HG03342 (cell line): ENCODE measurements at regions not wholly inside any gene's neighbourhood (a gene's known extent, or its start where the extent isn't known, plus 50 kb on each side); places are given as distances from the start of the nearest gene placed in this dataset.
A peak's percentile ranks its signal among the peaks of the same experiment; 100 is the strongest.
"Not testable (repeated sequence)": the region's sequence is repeated elsewhere in the genome, so short reads cannot be mapped to it uniquely, and the experiment has no call there.

ENCODE experiments used
- ATAC-seq: cut with Tn5 transposase; IDR thresholded peaks from one replicate; pipeline ENCODE4 v1.9.1; 2021; ENCODE audit warnings: mild to moderate bottlenecking, moderate library complexity; ENCODE audit not compliant: unreplicated experiment

GRCh38 chr6:99143108-99143861, 195.5 kb upstream of the FBXL4 start:
- no peak for ATAC-seq

GRCh38 chr6:99141906-99142305, 194.2 kb upstream of the FBXL4 start:
- ATAC-seq, result not testable (repeated sequence)

GRCh38 chr6:99138445-99138844, 190.7 kb upstream of the FBXL4 start:
- no peak for ATAC-seq

- no peak for ATAC-seq
Observed at GRCh38 chr6:99137314-99137713, 189.6 kb upstream of the FBXL4 start.

GRCh38 chr6:99136488-99136887, 188.7 kb upstream of the FBXL4 start:
- no peak for ATAC-seq

GRCh38 chr6:99132026-99132635, 184.4 kb upstream of the FBXL4 start:
- no peak for ATAC-seq

GRCh38 chr6:99130897-99131873, 183.4 kb upstream of the FBXL4 start:
- ATAC-seq, result no peak

- ATAC-seq, result no peak
Observed at GRCh38 chr6:99129835-99130234, 182.1 kb upstream of the FBXL4 start.

- no peak for ATAC-seq
Observed at GRCh38 chr6:99121748-99122147, 174.0 kb upstream of the FBXL4 start.

- no peak for ATAC-seq
Observed at GRCh38 chr6:99120641-99121040, 172.9 kb upstream of the FBXL4 start.

- ATAC-seq, result peak; percentile 59
Observed at GRCh38 chr6:99119109-99120031, 171.6 kb upstream of the FBXL4 start.

GRCh38 chr6:99114769-99115406, 167.1 kb upstream of the FBXL4 start:
- peak; percentile 63 for ATAC-seq

- ATAC-seq, result no peak
Observed at GRCh38 chr6:99111590-99111989, 163.8 kb upstream of the FBXL4 start.

GRCh38 chr6:99110029-99110428, 162.3 kb upstream of the FBXL4 start:
- no peak for ATAC-seq

GRCh38 chr6:99104218-99104617, 156.5 kb upstream of the FBXL4 start:
- ATAC-seq, result no peak

GRCh38 chr6:99099243-99099642, 151.5 kb upstream of the FBXL4 start:
- ATAC-seq, result no peak

GRCh38 chr6:99096170-99096569, 148.4 kb upstream of the FBXL4 start:
- no peak for ATAC-seq

GRCh38 chr6:99093456-99094190, 145.9 kb upstream of the FBXL4 start:
- no peak for ATAC-seq

GRCh38 chr6:99092461-99092860, 144.7 kb upstream of the FBXL4 start:
- peak; percentile 5 for ATAC-seq
